ENCODE measurements at regions not wholly inside any gene's neighbourhood (a gene's known extent, or its start where the extent isn't known, plus 50 kb on each side); places are given as distances from the start of the nearest gene placed in this dataset.
"Not testable (repeated sequence)": the region's sequence is repeated elsewhere in the genome, so short reads cannot be mapped to it uniquely, and the experiment has no call there.

DNA sequence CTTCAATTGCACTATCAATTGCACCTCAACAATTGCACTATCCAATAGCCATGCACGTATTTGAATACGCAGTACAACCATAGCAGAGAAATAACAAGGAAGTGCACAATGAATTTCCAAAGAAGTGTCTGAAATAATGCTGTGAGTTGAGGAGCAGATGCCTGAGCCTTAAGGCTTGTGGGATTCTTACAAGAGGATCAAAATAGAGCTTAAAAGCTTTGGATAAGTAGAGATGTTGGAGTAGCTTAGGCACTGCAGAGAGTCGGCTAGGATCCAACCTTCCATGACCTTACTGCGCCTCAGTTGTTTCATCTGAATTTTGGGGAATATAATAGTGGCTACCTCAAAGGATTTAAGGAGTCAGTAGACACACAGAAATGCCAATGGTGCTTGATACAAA is 196.1 kb upstream of the FLRT2 start:
- no peak for DNase-seq

DNA sequence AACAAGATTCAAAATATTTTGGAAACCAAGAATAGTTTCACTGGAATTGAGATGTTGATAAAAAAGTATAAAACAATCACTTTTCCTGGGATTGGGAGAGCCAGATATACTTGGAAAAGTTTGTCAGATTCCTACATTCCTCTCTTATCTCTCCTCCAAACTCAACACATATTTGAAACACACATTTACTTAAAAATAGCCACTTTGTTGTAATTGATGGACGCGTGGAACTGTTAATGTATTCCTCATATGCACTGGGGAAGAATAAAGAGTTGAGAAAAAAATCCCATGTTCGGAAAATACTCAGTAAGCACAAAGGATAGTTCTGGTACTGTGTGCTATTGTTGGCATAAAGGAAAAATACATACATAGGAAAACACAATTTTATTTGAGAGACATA is 195.6 kb upstream of the FLRT2 start:
- DNase-seq, result no peak

DNA sequence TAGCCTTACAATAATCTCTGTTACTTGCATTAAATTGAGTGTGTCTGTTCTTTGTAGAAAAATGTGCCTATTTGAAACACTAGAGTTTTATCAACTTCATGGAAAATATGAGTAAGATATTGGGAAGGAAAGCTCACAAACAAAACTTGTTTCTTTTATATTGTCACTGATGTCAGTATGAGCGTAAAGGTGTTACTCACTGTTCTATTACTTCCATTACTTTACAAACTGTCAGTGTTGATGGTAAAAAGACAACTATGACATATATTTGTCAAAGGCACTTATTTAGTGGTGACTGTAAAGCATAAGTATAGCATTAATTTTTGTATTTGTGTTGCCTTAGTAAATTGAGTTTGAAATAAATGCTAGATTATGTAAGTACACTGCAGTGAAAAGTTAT is 193.7 kb upstream of the FLRT2 start:
- no peak for DNase-seq

DNA sequence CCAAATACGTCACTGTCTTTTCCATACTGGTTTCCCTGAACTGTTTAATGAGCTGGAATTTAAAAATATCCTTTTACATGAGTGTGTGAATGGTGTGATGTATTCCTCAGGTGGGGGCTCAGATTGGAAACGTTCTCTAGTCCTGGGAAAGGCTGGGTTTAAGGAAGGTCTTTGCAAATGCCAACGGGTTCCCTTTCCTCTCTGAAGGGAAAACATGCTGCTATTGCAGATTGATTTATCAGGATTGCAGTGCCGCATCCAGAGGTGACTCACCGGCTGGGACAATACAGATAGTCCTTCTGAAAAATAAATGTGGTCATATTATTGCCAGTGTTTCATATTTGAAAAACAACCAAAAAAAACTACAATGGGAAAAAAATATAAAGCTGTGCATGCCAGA is 193.1 kb upstream of the FLRT2 start:
- no peak for DNase-seq

DNA sequence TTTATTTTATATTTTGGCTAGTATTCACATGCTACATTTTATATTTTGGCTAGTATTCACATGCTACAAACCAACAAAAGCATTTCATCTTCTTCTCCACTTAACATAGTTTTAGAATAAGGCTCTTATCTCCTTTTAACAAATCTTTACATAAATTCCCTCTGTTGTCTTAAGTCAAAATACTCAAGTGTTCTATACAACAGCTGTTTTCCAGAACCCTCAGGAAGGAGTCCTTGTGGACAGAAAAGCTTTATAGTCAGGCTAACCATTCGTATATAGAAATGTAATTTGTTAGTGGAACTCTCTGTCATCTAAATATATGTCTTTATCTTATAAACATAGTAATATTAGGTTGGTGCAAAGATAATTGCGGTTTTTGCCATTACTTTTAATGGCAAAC is 191.0 kb upstream of the FLRT2 start:
- DNase-seq, result no peak

DNA sequence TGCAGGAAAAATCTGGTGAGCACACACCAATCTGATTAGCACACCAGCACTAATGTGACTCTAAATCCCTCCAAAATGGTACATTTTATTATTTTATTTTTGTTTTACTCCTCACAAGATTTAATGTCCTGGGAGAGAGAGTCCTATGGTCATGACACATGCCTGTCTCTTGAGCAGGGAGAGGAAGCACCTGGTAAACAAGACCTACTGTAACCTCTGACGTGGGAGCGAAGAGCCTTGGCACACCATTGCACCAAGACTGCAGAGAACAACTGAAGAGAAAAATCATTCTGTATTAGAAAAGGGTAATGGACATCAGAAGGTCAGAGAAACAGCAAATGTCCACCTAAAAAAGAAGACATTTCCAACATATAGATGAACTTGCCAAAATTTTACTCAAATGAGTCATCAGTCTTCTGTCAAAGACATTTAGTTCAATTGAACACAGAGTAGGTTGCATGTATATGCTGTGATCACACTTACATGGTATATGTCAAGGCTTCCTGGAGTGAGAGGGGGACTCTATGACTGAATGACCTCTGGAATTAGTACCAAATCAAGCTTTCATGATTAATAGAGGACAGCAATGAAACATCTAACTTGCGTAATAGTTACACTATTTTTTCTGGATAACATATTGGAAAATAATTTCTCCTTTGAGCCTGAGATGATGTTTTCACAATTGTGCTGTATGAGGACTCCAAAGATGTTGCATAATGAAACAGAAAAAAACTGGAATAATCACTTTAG is 186.9 kb upstream of the FLRT2 start:
- DNase-seq, result no peak

DNA sequence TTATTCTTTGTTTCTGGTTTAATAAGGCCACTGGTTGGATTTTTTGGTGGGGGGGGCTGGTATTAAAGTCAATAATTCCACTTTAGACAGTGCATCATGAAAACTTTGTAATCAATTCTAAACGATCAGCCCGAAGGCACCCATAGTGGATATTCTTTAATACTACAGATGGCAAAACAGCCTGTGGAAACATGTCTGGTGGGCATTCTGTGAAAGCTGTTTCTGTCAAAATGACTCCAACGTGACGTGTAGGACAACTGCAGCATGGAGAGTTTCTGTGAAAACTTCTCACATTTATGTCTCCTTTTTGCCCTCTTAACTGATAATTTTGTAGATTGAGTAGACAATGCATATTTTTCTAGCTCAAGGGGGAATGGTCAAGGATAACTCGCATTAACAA is 185.8 kb upstream of the FLRT2 start:
- no peak for DNase-seq

DNA sequence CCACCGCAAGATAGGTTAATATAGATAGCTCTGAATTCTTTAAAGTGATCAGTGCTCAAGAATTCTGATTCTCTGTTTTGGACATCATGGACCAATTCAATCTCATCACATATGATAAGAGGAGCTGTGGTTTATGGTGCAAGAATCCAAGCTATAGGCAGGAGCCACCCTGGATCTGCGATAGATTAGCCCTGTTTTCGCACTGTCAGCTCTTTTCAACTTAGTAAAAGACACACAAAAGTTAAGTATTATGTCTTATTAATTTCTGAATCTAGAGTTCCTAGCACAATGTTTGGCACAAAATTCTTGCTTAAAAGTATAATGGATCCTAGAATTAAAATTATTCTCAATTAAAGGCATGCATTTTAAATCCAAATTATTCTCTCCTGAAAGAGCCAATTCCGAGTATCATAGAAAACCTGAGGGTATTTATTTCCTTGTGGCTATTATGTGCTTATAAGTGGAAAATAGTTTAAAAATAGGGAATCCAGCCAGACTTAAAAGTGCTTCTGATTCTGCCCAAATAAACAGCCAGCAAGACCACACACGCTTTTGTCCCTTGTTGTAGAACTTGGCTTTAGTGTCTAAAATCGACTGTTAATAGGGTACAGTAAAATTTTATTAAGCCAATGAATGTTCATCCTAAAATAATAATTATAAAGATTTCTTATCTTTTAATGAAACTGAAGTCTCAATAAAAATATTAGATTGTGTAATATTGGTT is 184.9 kb upstream of the FLRT2 start:
- no peak for DNase-seq

DNA sequence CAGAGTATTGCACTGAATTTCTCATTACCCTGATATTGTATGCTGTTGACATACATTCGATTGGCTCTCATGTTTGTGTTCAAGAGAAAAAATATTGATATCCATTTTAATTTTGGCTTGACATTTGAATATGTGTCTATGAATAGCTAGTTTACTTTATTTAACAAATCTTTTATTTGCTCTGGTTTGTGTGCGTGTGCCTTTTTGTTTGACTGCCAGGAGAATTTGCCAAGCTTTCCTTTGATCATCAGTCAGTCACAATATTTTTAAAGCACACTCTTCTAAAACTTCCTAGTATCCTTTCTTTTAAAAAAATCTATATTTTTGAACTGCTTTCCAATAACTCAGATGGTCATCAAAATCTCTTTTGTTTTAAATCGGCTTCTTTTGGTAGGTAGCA is 179.3 kb upstream of the FLRT2 start:
- no peak for DNase-seq

DNA sequence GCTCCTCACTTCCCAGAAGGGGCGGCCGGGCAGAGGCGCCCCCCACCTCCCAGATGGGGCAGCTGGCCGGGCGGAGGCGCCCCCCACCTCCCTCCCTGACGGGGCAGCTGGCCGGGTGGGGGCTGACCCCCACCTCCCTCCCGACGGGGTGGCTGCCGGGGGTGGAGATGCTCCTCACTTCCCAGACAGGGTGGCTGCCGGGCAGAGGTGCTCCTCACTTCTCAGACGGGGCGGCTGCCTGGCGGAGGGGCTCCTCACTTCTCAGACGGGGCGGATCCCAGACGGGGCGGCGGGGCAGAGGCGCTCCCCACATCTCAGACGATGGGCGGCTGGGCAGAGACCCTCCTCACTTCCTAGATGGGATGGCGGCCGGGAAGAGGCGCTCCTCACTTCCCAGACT is 177.4 kb upstream of the FLRT2 start:
- DNase-seq, result not testable (repeated sequence)

DNA sequence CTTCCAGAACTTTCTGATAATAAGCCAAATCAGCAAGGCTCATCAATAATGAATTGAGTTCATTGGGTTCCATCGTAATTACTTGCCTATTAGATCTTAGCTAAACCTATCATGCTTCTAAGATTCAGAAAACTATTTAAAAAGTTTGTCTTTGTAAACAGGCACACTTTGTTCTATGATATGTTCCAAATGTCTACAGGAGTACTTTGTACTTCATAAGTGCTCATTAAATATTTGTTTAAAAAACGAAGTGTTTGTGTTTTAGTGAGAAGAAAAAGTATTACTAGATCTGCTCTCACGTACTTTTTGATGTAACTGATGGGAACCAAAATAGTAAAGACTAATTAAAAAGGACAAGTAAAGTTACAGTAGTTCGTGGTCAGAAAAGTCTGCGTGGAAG is 172.8 kb upstream of the FLRT2 start:
- no peak for DNase-seq

DNA sequence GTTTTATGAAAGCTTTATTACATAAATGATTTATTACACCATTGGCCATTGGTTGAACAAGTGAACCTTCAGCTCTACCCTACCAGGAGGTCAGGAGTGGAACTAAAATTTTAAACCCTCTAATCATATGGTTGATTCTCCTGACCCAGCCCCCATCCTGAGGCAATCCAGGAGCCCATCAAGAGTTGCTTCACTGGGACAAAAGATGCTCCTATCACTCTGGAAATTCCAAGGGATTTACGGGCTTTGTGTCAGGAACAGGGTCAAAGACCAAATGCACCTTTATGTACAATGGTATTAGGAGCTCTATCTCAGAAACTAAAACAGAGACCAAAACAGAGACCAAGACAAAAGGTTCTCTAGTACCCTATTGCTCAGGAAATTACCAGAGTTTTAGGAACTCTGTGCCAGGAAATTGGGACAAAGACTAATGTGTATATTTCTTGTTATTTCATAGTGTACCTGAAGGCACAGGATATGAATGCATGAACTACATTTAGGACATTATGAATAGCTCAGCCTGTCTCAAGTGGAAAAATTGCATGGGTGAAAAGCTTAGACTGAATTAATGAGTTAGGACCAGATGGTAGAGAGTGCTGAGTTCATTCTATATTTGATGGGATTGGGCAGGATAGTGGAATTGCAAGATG is 171.7 kb upstream of the FLRT2 start:
- no peak for DNase-seq

DNA sequence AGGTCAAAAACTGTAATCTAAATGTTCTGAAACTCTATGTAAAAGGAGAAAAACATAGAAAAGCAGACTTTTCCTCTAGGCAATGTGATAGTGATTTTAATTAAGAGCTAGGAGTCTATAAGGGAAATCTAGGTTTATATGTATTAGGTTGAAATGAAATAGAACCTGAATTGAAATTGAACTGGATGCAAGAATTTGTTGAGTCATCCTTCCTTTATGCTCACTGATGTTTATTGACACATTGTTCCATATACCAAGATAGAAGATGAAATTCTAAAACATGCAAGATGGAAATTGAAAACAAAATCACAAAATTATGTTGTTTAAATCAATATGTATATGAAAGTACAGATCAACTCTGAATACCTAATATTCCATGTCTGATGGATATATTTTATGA is 170.4 kb upstream of the FLRT2 start:
- DNase-seq, result no peak

DNA sequence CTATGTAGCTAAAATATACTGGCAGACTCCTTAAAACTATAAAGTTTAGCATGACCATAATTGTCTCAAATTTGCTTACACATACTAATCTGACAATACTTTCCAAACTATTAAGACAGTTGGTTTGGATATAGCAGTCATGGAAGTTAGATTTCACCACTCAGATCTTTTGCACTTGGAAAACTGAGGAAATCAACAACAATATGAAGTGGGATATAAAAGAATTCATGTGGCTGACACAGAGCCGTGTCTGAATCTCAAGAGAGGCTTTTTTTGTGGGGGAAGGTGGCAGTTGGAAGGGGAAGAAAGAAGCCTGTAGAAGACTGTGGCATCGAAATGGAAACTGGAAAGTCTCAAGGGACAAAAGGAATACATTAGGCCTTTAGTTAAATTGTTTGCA is 166.6 kb upstream of the FLRT2 start:
- DNase-seq, result no peak

DNA sequence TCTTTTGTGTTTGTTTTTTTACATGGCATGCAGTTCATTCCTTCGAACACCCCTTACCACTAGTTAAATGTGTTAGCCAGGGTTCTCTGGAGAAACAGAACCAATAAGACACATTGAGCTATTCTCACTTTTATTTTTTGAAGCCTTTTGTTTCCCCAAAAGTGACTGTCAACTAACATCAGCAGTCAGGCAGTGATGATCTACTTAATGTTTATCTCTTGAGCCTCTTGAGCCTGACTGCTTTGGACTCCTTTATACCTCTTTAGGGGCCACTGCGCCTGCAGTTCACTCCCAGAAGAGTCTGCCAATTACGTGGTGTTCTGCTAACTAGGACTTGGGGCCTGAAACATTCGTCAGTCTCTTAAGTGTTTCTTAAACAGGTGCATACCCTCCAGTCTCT is 163.7 kb upstream of the FLRT2 start:
- DNase-seq, result no peak

DNA sequence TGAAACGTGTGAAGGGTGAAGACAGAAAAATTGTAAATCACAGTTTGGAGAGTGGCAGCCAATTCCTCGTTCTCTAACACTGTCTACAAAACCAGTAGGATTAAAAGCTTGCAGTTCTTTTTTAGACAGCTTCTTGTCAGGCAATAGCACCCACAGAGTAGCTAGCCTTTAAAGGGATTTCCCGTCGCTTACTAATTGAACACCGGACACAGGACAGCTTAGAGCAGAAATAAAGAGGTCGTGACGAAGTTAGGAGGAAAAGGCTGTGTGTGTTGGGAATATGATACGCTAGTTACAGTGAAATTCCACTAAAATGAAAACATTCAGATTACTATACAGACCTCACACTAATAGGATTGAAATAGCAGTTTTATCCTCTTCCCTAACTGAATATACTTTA is 149.1 kb upstream of the FLRT2 start:
- no peak for DNase-seq

DNA sequence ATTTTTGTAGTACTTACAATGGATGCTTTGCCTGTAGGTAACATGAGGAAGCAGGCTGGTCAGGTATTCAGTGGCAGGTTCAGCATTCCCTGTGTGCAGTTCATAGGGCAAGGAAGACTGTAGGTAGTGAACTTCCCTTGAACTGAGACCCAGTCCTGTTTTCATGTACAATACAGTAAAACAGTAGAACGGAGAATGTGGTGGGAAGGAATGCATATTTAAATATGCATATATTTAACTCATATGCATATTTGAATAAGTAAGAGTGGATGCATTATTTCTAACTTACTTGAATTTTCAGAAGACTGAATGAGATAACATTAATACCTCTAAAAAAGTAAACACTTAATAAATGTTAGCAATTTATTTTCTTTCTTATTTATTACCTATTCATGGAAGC is 147.6 kb upstream of the FLRT2 start:
- no peak for DNase-seq

DNA sequence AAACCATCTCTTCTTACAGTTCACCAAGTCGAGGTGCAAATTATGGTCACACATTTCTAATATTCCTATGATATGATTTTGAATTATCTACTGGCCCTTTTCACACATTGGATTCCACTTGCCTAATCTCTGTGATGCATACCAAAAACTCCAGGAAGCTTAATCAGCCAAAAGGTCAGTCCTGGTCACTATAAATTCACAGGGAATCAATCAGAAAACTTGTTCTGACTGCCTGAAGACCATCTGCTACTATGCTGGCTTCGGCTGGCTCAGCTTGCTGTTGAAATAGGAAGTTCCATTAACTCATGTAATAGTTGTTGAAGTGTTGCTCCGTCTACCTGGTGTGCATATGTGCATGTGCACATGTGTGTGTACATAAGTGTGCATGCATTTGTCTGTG is 142.8 kb upstream of the FLRT2 start:
- DNase-seq, result no peak

DNA sequence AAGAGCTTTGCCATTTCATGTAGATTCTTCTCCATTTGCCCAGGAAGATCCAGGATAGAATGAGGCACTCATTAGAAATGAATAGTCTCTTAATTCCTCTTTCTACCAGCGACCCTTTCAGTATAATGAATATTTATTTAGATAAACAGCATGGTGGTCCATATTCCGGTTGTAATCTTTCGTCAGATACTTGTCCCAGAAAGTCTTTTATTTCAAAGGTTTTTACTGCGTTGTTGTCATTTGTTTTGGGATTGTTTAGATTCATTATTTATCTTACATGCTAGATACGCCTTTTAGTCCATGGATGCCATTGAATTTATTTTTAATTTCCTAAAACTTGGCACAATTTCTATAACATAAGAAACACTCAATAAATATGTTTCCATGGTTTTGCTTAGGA is 139.7 kb upstream of the FLRT2 start:
- DNase-seq, result no peak

DNA sequence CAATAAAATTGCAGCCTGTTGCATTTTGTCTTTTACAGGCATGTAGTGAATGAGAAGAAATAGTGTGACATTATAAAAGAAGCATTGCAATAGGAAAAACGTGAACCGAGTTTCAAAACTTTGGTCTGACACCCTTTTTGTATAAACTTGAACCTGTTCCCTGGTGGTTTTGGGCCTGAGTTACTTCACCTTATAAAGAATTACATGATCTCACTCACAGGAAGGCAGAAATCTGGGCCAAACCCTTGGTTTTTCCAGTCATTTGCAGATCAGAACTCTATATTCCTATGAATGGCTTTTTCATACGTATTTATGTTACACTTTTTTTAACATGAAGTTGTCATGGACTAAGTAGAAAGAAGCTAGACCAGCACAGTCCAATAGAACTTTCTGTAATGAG is 138.5 kb upstream of the FLRT2 start:
- DNase-seq, result no peak

DNA sequence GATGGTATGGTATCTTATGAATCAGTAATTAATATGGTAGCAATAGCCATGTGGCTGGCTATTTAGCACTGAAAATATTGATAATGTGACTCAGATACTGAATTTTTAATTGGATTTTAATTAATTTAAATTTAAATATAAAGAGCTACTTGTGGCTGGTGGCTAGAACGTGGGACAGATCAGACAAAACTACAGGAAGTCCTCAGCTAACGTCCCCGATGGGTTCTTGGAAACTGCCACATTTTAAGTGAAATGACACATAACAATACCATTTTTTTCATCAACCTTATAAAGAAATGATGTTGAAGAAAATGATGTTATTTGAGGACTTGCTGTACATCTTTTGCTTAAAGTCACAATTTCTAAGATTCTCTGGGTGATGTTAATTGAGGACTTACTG is 138.1 kb upstream of the FLRT2 start:
- no peak for DNase-seq

DNA sequence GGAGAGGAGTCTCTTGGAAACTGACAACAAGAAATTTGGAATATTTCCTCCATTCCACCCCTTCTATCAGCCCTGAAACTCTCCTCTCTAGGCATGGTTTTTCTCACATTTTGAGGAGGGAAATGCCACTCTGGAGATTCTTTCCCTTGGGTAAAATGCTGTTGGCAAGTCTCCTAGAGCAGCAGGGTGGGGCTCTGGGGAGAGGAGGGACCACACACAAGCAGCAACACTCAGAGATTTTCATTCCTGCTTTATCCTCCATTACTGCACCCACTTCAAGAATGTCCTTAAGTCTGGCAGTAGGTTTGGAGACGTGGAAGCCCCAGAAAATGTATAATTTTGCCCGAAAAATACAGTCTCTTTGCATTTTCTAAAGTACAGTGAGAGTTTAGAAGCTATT is 130.8 kb upstream of the FLRT2 start:
- no peak for DNase-seq

DNA sequence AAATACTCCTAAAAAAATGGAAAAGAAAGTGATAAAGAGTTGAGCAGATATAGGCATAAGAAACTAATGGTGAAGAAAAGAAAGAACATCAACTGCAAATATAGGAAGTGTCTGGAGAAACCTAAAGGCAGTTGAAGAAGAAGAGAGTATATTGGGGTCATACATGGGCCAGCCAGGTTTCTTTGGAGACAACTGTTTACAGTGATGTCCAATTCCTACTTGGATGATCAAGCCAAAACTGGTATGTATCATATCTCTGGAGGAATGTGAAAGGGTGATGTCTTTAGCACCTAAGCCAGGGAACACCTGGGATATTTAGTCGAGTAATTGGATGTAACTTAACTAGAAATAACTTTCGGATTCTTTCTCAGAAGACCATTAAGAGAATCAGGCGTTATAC is 129.3 kb upstream of the FLRT2 start:
- no peak for DNase-seq

DNA sequence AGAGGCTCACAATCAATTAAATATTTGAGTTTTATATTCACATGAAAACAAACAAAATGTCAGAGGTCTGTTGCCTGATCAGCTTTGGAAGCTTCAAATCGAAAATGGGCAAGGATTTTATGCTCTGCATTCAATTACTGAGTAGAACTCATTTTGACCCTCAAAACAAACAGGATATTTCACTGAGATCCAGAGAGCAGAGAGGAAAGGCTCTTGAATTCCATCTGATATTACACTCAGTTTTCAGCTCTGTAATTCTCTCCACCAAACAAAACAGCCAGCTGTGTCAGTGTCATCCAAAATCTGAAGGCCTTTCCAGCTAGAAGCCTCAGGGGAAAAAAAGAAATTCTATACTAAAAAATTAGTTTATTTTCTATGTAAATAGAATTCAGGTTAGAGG is 128.6 kb upstream of the FLRT2 start:
- no peak for DNase-seq

All from left hindlimb (tissue), 1 donor.